H1 (cell line): ENCODE measurements at regions not wholly inside any gene's neighbourhood (a gene's known extent, or its start where the extent isn't known, plus 50 kb on each side); places are given as distances from the start of the nearest gene placed in this dataset.
A peak's percentile ranks its signal among the peaks of the same experiment; 100 is the strongest.

Experiments used
- RAD21 ChIP-seq, 2 experiments: IDR thresholded peaks in 1 of 2; conservative IDR thresholded peaks in 1 of 2; 2 replicates each; pipeline ENCODE4 v1.6.1; 2011; ENCODE audit warnings: low read depth in 2 of 2, low read length in 2 of 2, improper control_type of control experiment in 1 of 2, inconsistent platforms in 1 of 2, mild to moderate bottlenecking in 1 of 2, moderate library complexity in 1 of 2
- SP2 ChIP-seq: IDR thresholded peaks from 2 replicates; pipeline ENCODE4 v1.6.1; 2012; ENCODE audit warnings: mild to moderate bottlenecking, low read length, inconsistent platforms

DNA sequence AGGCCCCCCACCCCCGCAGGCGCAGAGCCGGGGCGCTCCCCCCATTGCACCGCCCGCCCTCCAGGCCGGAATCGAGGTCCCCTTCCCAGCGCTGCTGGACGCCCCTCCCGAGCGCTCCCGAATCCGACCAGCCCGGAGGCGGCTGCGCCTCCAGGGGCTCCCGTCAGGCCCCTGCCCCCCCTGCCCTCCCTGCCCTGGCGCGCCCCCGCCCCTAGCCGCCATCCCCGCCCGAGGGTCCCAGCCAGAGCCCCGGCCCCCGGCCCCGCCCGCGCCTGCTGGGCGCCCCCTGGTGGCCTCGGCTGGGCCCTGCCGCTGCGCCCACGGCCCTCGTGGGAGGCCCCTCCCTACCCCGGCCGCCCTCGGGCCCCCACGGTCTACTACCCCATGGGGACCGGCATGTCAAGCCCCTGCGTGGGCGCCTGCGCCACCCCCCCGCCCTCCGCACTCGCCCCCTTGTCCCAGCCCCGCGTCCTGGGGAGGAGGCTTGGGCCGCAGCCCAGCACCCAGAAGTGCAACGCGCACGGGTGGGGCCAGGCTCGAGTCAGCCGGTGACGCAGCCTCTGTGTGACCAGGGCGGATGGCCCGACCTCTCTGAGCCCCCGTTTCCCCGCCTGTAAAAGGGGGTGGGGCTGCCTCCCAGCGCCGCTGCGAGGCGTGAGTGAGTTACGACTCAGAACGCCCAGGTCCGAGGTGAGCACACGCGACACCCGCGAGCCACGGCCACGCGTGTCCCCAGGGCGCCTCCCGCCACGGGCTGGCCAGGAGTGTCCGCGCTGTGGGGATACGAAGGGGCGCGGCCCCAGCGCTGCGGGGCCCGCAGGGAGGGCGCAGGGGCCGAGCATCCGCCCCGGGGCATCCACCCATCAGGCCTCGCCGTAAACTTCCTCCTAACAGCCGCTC is 104.9 kb downstream of the FAM53A start (continued):
- no peak for TF ChIP-seq SP2
- TF ChIP-seq RAD21 (IDR thresholded peaks at IDR 0.05 in 1 of 2, conservative IDR thresholded peaks at IDR 0.05 in 1 of 2; ENCODE audit: low read depth in 2 of 2, low read length in 2 of 2) = peak in 1 of 2 experiments; percentile 39; a peak in 1 of 4 replicates
